ENCODE measurements at regions not wholly inside any gene's neighbourhood (a gene's known extent, or its start where the extent isn't known, plus 50 kb on each side); places are given as distances from the start of the nearest gene placed in this dataset.
"Not testable (repeated sequence)": the region's sequence is repeated elsewhere in the genome, so short reads cannot be mapped to it uniquely, and the experiment has no call there.

- H3K9me3 Mint-ChIP-seq, result no peaks in the 10 kb centered on the region
- DNase-seq, result no peak
- H3K27ac Mint-ChIP-seq, result no peak overlapping the region
- H3K4me1 Mint-ChIP-seq, result peaks cover 3% of the 10 kb centered on the region
- peaks cover 9% of the 10 kb centered on the region for H3K27me3 Mint-ChIP-seq
- no peak overlapping the region for H3K4me3 Mint-ChIP-seq
- no peaks in the 10 kb centered on the region for H3K36me3 Mint-ChIP-seq
Observed at GRCh38 chr5:111931655-111932054, 174.7 kb upstream of the NREP start.

DNA sequence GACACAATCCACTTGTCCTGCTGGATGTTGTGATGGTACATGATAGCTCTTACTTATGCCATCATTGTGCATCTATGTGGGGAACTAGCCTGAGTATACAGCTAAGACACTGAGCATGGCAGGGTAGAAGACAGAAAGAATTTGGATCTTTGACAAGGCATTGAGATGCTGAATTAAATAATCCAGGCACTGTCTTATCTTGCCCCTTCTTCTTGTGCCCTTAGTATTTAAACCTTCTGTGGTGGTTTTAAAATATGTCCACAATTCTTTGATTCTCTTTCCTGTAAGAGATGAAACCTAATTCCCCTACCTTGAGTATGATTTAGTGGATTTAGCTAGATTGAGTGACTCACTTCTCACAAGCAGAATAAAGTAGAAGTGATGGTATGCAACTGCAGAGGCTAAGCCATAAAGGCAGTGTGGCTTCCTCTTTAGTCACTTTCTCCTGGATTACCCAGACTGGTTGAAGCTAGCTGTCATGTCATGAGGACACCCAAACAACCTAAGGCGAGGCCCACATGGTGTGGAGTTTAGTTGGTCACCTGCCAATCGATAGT lies 174.0 kb upstream of the NREP start:
- Mint-ChIP-seq H3K9me3 (no peaks in the 10 kb centered on the region), H3K27ac (no peak overlapping the region), H3K27me3 (peaks cover 5% of the 10 kb centered on the region), H3K4me3 (no peak overlapping the region), H3K4me1 (peaks cover 3% of the 10 kb centered on the region), H3K36me3 (no peaks in the 10 kb centered on the region)
- DNase-seq, result no peak

DNA sequence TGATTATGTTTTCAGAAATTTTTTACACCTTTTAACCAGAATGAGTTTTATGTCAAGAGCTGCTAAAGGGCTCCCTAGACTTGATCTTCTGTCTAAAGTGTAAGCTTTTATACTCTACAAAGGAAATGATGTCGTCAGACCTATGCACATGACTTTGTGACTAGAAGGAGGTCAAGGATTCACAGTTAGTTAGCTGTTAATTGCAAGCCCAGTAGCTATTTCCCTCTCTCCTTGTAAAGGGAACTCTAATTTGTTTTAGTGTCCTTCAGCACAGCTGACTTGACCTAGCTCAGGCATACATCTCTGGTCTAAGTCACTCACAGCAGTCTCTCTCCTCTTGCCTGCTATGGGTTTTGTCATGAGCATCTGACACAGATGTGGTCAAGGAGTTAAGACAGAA lies 173.5 kb upstream of the NREP start:
- peaks cover 3% of the 10 kb centered on the region for H3K4me1 Mint-ChIP-seq
- no peaks in the 10 kb centered on the region for H3K9me3 Mint-ChIP-seq
- no peak overlapping the region for H3K27ac Mint-ChIP-seq
- DNase-seq, result no peak
- H3K36me3 Mint-ChIP-seq, result no peaks in the 10 kb centered on the region
- no peak overlapping the region for H3K4me3 Mint-ChIP-seq
- peaks cover 3% of the 10 kb centered on the region for H3K27me3 Mint-ChIP-seq

- DNase-seq, result no peak
- no peaks in the 10 kb centered on the region for H3K27me3 Mint-ChIP-seq
- H3K4me3 Mint-ChIP-seq, result no peak overlapping the region
- H3K4me1 Mint-ChIP-seq, result peaks cover 3% of the 10 kb centered on the region
- no peaks in the 10 kb centered on the region for H3K36me3 Mint-ChIP-seq
- H3K27ac Mint-ChIP-seq, result no peak overlapping the region
- H3K9me3 Mint-ChIP-seq, result no peaks in the 10 kb centered on the region
Observed at GRCh38 chr5:111929867-111930266, 172.9 kb upstream of the NREP start.

GRCh38 chr5:111929261-111929660 lies 172.3 kb upstream of the NREP start:
- no peaks in the 10 kb centered on the region for H3K9me3 Mint-ChIP-seq
- H3K27ac Mint-ChIP-seq, result no peak overlapping the region
- no peak for DNase-seq
- no peaks in the 10 kb centered on the region for H3K27me3 Mint-ChIP-seq
- no peak overlapping the region for H3K4me3 Mint-ChIP-seq
- H3K4me1 Mint-ChIP-seq, result peaks cover 3% of the 10 kb centered on the region
- no peaks in the 10 kb centered on the region for H3K36me3 Mint-ChIP-seq

GRCh38 chr5:111928511-111928910 lies 171.5 kb upstream of the NREP start:
- Mint-ChIP-seq H3K27ac (no peak overlapping the region), H3K4me3 (no peak overlapping the region), H3K4me1 (peaks cover 3% of the 10 kb centered on the region), H3K36me3 (no peaks in the 10 kb centered on the region), H3K27me3 (no peaks in the 10 kb centered on the region), H3K9me3 (no peaks in the 10 kb centered on the region)
- no peak for DNase-seq

DNA sequence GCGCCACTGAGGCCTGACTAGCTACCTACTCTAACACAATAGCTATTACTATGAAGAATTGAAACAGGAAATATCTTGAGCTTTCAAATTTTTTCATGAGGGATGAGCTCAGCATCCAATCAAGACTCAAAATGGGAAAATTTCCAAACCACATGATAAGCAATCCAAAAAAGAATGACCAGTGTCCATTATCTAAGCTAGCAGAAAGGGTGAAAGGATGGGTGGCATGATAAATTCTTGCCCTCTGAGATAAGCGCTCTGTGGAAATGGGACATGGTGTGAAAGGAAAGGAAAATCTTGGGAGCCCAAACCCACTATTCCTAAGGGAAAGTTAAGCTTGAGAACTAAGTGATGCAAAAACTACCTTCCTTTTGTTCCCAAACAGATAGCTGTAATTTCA lies 170.2 kb upstream of the NREP start:
- Mint-ChIP-seq H3K27ac (no peak overlapping the region), H3K27me3 (no peaks in the 10 kb centered on the region), H3K4me3 (no peak overlapping the region), H3K36me3 (no peaks in the 10 kb centered on the region), H3K9me3 (no peaks in the 10 kb centered on the region), H3K4me1 (peaks cover 3% of the 10 kb centered on the region)
- no peak for DNase-seq

GRCh38 chr5:111926026-111926425 lies 169.0 kb upstream of the NREP start:
- H3K4me3 Mint-ChIP-seq, result no peak overlapping the region
- H3K4me1 Mint-ChIP-seq, result peaks cover 3% of the 10 kb centered on the region
- no peaks in the 10 kb centered on the region for H3K9me3 Mint-ChIP-seq
- no peaks in the 10 kb centered on the region for H3K27me3 Mint-ChIP-seq
- DNase-seq, result no peak
- no peak overlapping the region for H3K27ac Mint-ChIP-seq
- no peaks in the 10 kb centered on the region for H3K36me3 Mint-ChIP-seq

- no peaks in the 10 kb centered on the region for H3K4me1 Mint-ChIP-seq
- H3K4me3 Mint-ChIP-seq, result no peak overlapping the region
- peaks cover 7% of the 10 kb centered on the region for H3K9me3 Mint-ChIP-seq
- no peak overlapping the region for H3K27ac Mint-ChIP-seq
- H3K36me3 Mint-ChIP-seq, result no peaks in the 10 kb centered on the region
- H3K27me3 Mint-ChIP-seq, result no peaks in the 10 kb centered on the region
- no peak for DNase-seq
Observed at GRCh38 chr5:111922344-111922743, 165.3 kb upstream of the NREP start.

DNA sequence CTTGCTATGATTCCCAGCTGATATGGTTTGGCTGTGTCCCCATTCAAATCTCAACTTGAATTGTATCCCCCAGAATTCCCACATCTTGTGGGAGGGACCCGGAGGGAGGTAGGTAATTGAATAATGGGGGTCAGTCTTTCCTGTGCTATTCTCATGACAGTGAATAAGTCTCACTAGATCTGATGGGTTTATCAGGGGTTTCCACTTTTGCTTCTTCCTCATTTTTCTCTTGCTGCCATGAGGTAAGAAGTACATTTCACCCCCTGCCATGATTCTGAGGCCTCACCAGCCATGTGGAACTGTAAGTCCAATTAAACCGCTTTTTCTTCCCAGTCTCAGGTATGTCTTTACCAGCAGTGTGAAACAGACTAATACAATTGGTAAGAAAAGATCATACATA lies 164.7 kb upstream of the NREP start:
- H3K4me3 Mint-ChIP-seq, H3K27ac Mint-ChIP-seq, H3K4me1 Mint-ChIP-seq, DNase-seq, H3K36me3 Mint-ChIP-seq, H3K27me3 Mint-ChIP-seq, H3K9me3 Mint-ChIP-seq: not testable (repeated sequence)

GRCh38 chr5:111914966-111915636 lies 158.1 kb upstream of the NREP start:
- no peak overlapping the region for H3K4me3 Mint-ChIP-seq
- no peaks in the 10 kb centered on the region for H3K36me3 Mint-ChIP-seq
- no peak overlapping the region for H3K27ac Mint-ChIP-seq
- peaks cover 8% of the 10 kb centered on the region for H3K9me3 Mint-ChIP-seq
- no peak for DNase-seq
- no peaks in the 10 kb centered on the region for H3K4me1 Mint-ChIP-seq
- peaks cover 9% of the 10 kb centered on the region for H3K27me3 Mint-ChIP-seq

DNA sequence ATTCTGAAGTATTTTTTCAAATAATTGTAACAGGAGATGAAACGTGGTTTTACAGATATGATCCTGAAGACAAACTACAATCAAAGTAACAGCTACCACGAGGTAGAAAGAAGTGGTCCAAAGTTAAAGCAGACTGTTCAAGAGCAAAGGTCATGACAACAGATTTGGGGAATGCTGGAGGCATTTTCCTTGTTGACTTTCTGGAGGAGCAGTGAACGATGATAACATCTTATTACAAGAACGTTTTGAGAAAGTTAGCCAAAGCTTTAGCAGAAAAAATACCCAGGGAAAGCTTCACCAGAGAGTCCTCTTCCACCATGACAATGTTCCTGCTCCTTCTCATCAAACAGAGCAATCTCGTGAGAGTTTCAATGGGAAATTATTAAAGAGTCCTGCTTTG lies 145.4 kb upstream of the NREP start:
- Mint-ChIP-seq H3K36me3 (peaks cover 3% of the 10 kb centered on the region), H3K27ac (no peak overlapping the region), H3K4me3 (no peak overlapping the region), H3K9me3 (peaks cover 10% of the 10 kb centered on the region), H3K4me1 (no peaks in the 10 kb centered on the region), H3K27me3 (no peaks in the 10 kb centered on the region)
- no peak for DNase-seq

GRCh38 chr5:111901296-111901695 lies 144.3 kb upstream of the NREP start:
- no peak overlapping the region for H3K4me3 Mint-ChIP-seq
- peaks cover 11% of the 10 kb centered on the region for H3K9me3 Mint-ChIP-seq
- no peaks in the 10 kb centered on the region for H3K4me1 Mint-ChIP-seq
- peaks cover 3% of the 10 kb centered on the region for H3K36me3 Mint-ChIP-seq
- DNase-seq, result no peak
- H3K27ac Mint-ChIP-seq, result no peak overlapping the region
- no peaks in the 10 kb centered on the region for H3K27me3 Mint-ChIP-seq

- Mint-ChIP-seq H3K9me3 (peaks cover 4% of the 10 kb centered on the region), H3K36me3 (peaks cover under 1% of the 10 kb centered on the region), H3K4me3 (no peak overlapping the region), H3K27me3 (no peaks in the 10 kb centered on the region), H3K4me1 (no peaks in the 10 kb centered on the region), H3K27ac (no peak overlapping the region)
- DNase-seq, result no peak
Observed at GRCh38 chr5:111892949-111893348, 136.0 kb upstream of the NREP start.

- Mint-ChIP-seq H3K27me3 (no peaks in the 10 kb centered on the region), H3K4me1 (no peaks in the 10 kb centered on the region), H3K9me3 (peaks cover 2% of the 10 kb centered on the region), H3K4me3 (no peak overlapping the region), H3K36me3 (no peaks in the 10 kb centered on the region), H3K27ac (no peak overlapping the region)
- no peak for DNase-seq
Observed at GRCh38 chr5:111887706-111888105, 130.7 kb upstream of the NREP start.

GRCh38 chr5:111869681-111870080 lies 112.7 kb upstream of the NREP start:
- no peaks in the 10 kb centered on the region for H3K36me3 Mint-ChIP-seq
- DNase-seq, result no peak
- no peaks in the 10 kb centered on the region for H3K4me1 Mint-ChIP-seq
- H3K9me3 Mint-ChIP-seq, result no peaks in the 10 kb centered on the region
- H3K27me3 Mint-ChIP-seq, result no peaks in the 10 kb centered on the region
- H3K4me3 Mint-ChIP-seq, result no peak overlapping the region
- H3K27ac Mint-ChIP-seq, result no peak overlapping the region
